GM06990 (cell line): ENCODE measurements at regions not wholly inside any gene's neighbourhood (a gene's known extent, or its start where the extent isn't known, plus 50 kb on each side); places are given as distances from the start of the nearest gene placed in this dataset.
"Not testable (repeated sequence)": the region's sequence is repeated elsewhere in the genome, so short reads cannot be mapped to it uniquely, and the experiment has no call there.

ENCODE experiments used
- DNase-seq: peaks from one replicate; pipeline ENCODE4 v3.0.0-alpha.2; 2011; ENCODE audit not compliant: insufficient read length; ENCODE audit errors: extremely low read depth
- H3K27me3 ChIP-seq: replicated peaks from 2 replicates; pipeline ENCODE4 v1.6.0; 2011; ENCODE audit warnings: low read length; ENCODE audit not compliant: control insufficient read depth, insufficient read depth
- H3K36me3 ChIP-seq: 2 replicates; pipeline ENCODE4 v1.5.1; 2011; ENCODE audit warnings: low read length; ENCODE audit not compliant: control insufficient read depth, insufficient read depth
- H3K4me3 ChIP-seq: replicated peaks from 2 replicates; pipeline ENCODE4 v1.5.1; 2011; ENCODE audit warnings: low read depth, mild to moderate bottlenecking, control low read depth, low read length
- TF ChIP-seq, protein P1 (sequence below): IDR thresholded peaks from 2 replicates; pipeline ENCODE4 v1.5.1; 2011; ENCODE audit warnings: low read length, control low read depth, mild to moderate bottlenecking, inconsistent platforms; ENCODE audit not compliant: insufficient read depth, poor library complexity, severe bottlenecking

GRCh38 chr3:118151164-118151563 is 883.5 kb downstream of the IGSF11 start:
- Histone ChIP-seq H3K4me3 (no peak overlapping the region), H3K36me3 (no peaks in the 10 kb centered on the region), H3K27me3 (no peaks in the 10 kb centered on the region)
- TF ChIP-seq, protein P1, sequence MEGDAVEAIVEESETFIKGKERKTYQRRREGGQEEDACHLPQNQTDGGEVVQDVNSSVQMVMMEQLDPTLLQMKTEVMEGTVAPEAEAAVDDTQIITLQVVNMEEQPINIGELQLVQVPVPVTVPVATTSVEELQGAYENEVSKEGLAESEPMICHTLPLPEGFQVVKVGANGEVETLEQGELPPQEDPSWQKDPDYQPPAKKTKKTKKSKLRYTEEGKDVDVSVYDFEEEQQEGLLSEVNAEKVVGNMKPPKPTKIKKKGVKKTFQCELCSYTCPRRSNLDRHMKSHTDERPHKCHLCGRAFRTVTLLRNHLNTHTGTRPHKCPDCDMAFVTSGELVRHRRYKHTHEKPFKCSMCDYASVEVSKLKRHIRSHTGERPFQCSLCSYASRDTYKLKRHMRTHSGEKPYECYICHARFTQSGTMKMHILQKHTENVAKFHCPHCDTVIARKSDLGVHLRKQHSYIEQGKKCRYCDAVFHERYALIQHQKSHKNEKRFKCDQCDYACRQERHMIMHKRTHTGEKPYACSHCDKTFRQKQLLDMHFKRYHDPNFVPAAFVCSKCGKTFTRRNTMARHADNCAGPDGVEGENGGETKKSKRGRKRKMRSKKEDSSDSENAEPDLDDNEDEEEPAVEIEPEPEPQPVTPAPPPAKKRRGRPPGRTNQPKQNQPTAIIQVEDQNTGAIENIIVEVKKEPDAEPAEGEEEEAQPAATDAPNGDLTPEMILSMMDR = no peak
- DNase-seq = no peak

- not testable (repeated sequence) for H3K27me3 ChIP-seq, H3K36me3 ChIP-seq, DNase-seq, H3K4me3 ChIP-seq
Measured at GRCh38 chr3:118162627-118163588, 871.7 kb downstream of the IGSF11 start.

DNA sequence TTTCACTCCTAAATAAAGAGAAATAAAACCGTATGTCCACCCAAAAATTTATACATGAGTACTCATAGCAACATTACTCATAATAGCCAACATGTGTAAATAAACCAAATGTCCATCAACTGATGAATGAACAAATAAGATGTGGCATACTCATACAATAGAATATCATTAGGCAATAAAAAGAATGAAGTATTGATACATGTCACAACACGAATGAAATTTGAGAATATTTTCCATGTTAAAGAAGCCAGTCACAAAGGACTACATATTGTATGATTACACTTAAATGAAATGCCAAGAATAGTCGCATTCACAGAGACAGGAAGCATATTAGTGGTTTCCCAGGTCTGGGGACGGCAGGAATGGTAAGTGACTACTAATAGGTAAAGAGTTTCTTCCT is 869.2 kb downstream of the IGSF11 start:
- no peak for DNase-seq
- no peak overlapping the region for H3K4me3 ChIP-seq
- no peaks in the 10 kb centered on the region for H3K27me3 ChIP-seq
- TF ChIP-seq, protein P1 = no peak
- H3K36me3 ChIP-seq = no peaks in the 10 kb centered on the region

DNA sequence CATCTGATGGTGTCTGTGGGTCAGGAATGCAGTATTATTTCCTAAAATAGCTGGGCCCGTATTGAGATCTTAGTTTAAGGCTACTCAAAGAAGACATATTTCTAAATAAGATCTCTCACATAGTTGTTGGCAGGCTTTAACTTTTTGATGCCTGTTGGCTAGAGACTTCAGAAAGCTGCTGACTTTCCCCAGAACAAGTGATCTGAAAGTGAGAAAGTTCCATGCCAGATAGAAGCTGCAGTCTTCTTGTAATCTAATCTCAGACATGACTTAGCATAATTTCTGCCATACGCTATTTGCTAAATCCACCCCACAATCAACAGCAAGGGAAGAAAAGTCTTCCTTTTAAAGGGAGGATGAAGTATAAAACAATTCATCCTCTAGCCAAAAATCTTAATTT is 867.1 kb downstream of the IGSF11 start:
- TF ChIP-seq, protein P1 = no peak
- H3K27me3 ChIP-seq = no peaks in the 10 kb centered on the region
- H3K36me3 ChIP-seq = no peaks in the 10 kb centered on the region
- no peak overlapping the region for H3K4me3 ChIP-seq
- no peak for DNase-seq

- no peaks in the 10 kb centered on the region for H3K27me3 ChIP-seq
- H3K36me3 ChIP-seq = no peaks in the 10 kb centered on the region
- TF ChIP-seq, protein P1 = no peak
- DNase-seq = no peak
- no peak overlapping the region for H3K4me3 ChIP-seq
Measured at GRCh38 chr3:118168175-118168574, 866.5 kb downstream of the IGSF11 start.

DNA sequence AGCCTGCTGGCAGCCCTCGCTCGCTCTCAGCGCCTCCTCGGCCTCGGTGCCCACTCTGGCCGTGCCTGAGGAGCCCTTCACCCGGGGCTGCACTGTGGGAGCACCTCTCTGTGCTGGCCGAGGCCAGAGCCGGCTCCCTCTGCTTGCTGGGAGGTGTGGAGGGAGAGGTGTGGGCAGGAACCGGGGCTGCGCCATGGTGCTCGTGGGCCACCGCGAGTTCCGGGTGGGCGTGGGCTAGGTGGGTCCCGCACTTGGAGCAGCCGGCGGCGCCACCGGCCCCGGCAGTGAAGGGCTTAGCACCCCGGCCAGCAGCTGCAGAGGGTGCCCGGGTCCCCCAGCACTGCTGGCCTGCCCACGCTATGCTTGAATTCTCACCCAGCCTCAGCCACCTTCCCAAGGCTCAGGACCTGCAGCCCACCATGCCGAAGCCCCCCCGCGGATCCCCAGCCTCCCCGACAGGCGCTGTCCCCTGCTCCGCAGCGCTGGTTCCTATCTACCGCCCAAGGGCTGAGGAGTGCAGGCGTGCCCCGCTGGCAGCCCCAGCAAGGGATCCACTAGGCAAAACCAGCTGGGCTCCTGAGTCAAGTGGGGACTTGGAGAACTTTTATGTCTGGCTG is 863.3 kb downstream of the IGSF11 start:
- no peak for DNase-seq
- Histone ChIP-seq H3K27me3 (no peaks in the 10 kb centered on the region), H3K36me3 (no peaks in the 10 kb centered on the region), H3K4me3 (no peak overlapping the region)
- TF ChIP-seq, protein P1 = no peak
